GM18505 (cell line): ENCODE measurements at regions not wholly inside any gene's neighbourhood (a gene's known extent, or its start where the extent isn't known, plus 50 kb on each side); places are given as distances from the start of the nearest gene placed in this dataset.

Experiments used
- ATAC-seq: cut with Tn5 transposase; IDR thresholded peaks from one replicate; pipeline ENCODE4 v1.9.1; 2021; ENCODE audit not compliant: unreplicated experiment
- POLR2A ChIP-seq: IDR thresholded peaks from 4 replicates; pipeline ENCODE4 v1.6.1; 2011; ENCODE audit warnings: borderline replicate concordance; ENCODE audit not compliant: insufficient read depth, insufficient read length; ENCODE audit errors: extremely low read depth

GRCh38 chr15:66832664-66833063 lies 130.6 kb downstream of the SMAD6 start:
- no peak for ATAC-seq
- no peak for TF ChIP-seq POLR2A

- ATAC-seq: no peak
- TF ChIP-seq POLR2A: no peak
Measured at GRCh38 chr15:66833371-66833770, 131.3 kb downstream of the SMAD6 start.

DNA sequence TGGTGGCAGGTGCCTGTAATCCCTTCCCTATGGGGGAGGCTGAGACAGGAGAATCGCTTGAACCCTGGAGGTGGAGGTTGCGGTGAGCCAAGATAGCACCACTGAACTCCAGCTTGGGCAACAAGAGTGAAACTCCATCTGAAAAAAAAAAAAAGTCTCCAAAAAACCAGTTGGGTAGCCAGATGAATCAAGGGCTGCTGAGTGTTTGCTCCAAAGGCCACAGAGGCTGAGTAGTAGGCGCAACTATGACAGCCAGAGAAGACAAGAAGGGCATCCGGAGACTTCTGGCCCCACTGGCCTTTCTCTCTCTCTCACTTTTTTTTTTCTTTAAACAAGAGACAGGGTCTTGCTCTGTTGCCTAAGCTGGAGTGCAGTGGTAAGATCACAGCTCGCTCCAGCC lies 131.8 kb downstream of the SMAD6 start:
- no peak for TF ChIP-seq POLR2A
- no peak for ATAC-seq

DNA sequence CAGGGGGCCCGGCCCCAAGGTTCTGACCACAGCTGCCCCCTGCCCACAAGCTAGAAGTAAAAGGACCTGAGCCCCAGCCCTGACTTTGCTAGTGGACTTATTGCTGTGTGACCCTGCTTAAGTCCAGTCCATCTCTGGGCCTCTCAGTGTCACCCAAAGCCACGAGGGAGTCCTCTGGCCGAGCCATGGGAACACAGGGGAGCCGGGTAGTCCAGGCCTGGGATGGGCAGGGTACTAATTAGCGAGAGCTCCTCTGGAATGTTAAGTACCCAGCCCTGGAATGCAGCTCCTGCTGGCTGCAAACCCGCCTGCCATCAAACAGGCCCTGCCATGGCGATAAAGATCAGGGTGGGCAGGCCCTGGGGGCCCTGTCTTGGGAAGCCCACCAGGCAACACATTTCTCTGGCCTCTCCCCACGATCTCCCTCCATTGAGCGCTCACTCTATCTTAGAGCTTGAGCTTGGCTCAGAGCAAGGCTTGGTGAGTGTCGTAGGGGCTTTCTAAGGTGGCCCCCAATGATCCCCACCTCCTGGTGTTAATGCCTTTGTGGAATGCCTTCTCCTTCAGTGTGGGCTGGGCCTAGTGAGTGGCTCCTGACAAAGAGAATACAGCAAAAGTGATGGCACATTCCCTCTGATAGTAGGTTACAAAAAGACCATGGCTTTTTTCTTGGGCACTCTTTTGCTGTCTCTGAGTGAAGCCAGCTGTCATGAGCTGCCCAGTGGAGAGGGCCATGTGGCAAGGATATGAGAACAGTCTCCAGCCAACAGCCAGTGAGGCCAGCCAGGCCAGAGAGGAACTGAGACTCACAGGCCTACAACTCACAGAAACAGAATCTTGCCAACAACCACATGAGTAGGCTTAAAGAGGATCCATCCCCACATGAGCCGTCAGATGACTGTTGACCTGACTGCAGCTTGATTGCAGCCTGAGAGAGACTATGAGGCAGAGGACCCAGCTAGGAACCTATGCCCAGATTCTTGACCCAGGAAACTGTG lies 133.1 kb downstream of the SMAD6 start:
- no peak for TF ChIP-seq POLR2A
- no peak for ATAC-seq

DNA sequence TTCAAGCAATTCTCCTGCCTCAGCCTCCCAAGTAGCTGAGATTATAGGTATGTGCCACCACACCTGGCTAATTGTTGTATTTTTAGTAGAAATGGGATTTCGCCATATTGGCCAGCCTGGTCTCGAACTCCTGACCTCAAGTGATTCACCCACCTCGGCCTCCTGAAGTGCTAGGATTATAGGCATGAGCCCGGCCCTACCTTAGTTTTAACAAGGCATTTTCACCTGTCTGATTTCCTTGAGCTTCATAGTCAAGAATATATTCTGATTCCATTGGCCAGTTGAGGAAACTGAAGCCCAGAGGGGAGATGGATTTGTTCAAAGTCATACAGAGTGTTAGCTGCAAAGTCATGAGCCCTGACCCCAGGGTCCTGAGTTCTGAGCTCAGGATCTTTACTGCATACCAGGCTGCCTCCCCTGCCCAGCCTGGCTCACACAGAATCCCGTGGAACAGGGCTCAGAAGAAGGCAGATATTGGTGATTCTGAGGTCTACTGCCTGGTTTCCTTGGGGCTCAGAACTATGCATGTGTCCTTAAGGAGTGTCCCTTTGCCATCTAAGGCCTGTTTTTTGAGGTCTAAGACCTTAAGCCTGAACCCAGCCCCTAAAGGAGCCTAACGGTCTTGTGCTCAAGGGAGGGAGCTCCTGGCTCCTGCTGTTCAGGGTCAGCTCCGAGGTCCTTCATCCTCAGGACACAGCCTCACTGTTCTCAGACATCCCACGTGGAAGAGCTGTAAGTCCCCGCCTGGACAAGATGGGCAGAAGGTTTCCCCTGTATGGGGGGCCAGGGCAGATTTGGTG lies 134.4 kb downstream of the SMAD6 start:
- no peak for ATAC-seq
- no peak for TF ChIP-seq POLR2A

GRCh38 chr15:66838202-66838601 lies 136.2 kb downstream of the SMAD6 start:
- no peak for TF ChIP-seq POLR2A
- ATAC-seq: no peak

DNA sequence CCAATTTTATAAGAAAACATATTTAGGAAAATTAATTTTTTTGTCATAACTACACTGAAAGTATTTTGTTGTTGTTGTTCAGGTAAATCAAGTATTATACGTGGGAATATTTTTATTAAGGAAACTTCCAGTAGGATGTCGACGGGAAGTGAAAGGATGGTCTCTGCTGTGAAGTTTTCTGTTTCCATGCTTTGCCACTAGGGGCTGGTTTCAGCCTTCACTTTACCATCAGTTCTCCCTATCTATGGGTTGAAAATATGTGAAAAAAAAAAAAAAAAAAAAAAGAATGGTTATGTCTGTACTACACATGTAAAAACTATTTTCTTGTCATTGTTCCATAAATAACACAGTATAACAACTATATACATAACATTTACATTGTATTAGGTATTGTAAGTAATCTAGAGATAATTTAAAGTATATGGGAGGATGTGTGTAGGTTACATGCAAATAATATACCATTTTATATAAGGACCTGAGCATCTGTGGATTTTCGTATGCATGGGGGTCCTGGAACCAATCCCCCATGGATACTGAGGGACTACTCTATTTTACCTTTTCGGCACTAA lies 136.7 kb downstream of the SMAD6 start:
- no peak for TF ChIP-seq POLR2A
- ATAC-seq: no peak

DNA sequence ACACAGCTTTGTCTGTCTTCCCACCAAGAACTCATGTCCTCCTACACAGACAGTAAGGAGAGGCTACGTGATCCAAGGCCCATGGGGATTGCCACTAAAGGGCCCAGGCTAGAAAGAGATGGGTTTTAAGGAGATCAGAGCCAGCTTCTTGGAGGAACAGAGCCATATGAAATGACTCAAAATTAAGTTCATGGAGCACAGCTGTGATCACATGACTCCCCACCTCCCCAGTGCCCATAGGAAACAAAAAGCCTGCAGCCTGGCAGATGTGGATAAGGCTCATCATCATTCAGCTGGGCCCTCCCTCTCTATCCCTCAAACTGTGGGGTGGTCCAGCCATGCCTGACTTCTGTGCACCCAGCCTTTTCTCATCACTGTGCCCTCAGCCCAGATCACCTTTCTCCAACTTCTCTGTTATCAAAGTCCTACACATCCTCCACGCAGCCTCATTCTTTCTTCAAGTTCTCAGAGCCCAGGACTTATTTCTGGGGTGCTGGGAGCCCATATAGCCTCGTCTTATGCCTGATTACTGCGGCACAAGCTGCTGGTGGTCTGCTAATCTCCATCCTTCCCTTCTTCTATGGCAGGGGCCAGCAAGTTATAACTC lies 137.6 kb downstream of the SMAD6 start:
- no peak for TF ChIP-seq POLR2A
- ATAC-seq: no peak

DNA sequence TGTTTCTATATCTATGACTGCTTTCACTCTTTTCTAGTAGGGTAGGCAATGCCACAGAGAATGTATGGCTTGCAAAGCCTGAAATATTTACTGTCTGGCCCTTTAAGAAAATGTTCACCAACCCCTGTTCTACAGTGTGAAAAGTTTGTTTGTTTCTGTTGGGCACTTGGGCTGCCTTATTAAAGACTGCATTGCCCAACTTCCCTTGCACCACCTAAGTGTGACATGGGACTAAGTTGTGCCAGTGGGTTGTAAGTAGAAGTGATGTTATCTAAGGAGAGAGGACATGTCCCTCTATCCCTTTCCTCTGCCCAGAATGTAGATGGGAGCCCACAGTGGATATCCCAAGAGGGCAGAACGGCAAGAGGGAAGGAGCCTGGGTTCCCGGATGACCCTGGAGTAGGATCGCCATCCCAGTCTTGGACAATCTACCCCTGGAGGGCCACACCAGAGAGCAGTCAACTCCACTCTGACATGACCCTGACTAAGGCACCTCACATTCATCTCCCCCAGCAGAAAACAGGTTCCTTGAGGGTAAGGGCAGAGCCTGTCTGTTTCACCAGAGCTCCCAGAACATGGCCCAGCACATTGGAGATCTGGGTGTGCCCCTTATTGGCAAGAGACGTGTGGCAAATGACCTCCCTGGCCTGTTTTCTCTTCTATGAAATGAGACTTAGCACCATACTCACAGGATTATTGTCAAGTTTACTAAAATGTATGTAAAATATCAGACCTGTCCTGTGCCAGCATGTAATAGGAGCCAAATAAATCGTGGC lies 138.8 kb downstream of the SMAD6 start:
- no peak for TF ChIP-seq POLR2A
- ATAC-seq: no peak

DNA sequence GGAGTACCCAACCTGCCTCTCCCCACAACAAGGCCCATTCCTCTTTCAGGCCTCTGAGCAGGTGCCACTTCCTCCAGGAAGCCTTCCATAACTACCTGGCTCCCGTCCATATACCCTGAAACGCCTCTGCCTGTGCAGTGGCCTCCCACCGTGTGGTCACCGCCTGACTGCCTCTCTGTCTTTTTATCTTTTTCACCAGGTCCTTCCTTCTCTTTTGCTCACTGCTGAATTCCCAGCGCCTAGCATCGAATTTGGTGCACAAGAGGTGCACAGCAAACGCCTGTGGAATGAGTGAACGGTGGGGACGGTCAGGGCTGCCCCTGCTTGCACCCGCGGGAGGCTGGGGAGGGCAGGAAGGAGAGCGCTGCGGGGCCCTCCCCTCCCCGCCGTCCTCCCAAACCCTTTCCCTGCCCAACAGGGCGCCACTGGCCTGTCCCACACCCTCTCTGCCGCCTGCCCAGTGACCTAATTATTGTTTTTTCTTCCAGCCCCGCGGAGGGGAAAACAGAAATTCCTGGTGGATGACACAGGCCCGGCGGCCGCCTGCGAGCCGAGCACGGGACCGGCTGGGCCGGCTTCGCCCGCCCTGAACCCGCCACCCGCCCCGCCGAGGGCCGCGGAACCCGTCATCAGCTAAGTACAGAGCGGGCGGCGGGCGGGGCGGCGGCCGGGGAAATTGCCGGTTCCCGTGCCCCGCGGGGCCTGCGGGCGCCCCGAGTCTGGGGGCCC lies 140.1 kb downstream of the SMAD6 start:
- TF ChIP-seq POLR2A: no peak
- ATAC-seq: no peak

GRCh38 chr15:66842710-66843441 lies 140.8 kb downstream of the SMAD6 start:
- TF ChIP-seq POLR2A: no peak
- ATAC-seq: no peak
